SH-SY5Y (cell line): ENCODE measurements at regions not wholly inside any gene's neighbourhood (a gene's known extent, or its start where the extent isn't known, plus 50 kb on each side); places are given as distances from the start of the nearest gene placed in this dataset.

Experiments used
- GATA2 ChIP-seq: IDR thresholded peaks from 2 replicates; pipeline ENCODE4 v1.6.1; 2011; ENCODE audit warnings: mild to moderate bottlenecking, low read depth, low read length
- GATA3 ChIP-seq: IDR thresholded peaks from 2 replicates; pipeline ENCODE4 v1.6.1; 2011; ENCODE audit warnings: low read depth, mild to moderate bottlenecking, low read length, moderate library complexity

DNA sequence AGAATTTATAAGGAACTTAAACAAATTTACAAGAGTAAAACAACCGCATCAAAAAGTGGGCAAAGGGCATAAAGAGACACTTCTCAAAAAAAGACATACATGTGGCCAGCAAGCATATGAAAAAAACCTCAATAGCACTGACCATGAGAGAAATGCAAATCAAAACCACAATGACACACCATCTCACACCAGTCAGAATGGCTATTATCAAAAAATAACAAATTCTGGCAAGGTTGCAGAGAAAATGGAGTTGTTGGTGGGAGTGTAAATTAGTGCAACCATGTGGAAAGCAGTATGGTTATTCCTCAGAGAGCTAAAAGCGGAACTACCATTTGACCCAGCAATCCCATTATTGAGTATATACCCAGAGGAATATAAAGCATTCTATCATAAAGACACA, 866.8 kb upstream of the TENM4 start:
- TF ChIP-seq GATA3 = no peak
- TF ChIP-seq GATA2 = no peak
